Thyroid gland (tissue), 4 donors: ENCODE measurements at regions not wholly inside any gene's neighbourhood (a gene's known extent, or its start where the extent isn't known, plus 50 kb on each side); places are given as distances from the start of the nearest gene placed in this dataset.

Experiments
- POLR2A ChIP-seq, 2 donors: fragments of 450-650 bp; IDR thresholded peaks; one replicate each; pipeline ENCODE4 v1.6.1; 2017; ENCODE audit warnings: antibody characterized with exemption in 2 of 2, mild to moderate bottlenecking in 2 of 2, moderate library complexity in 1 of 2
- TF ChIP-seq, protein P1 (sequence below), 6 experiments: fragments of 200-600 bp in 3 of 6; fragments of 450-650 bp in 3 of 6; sonication (generic) in 3 of 6; IDR thresholded peaks; one replicate each; pipeline ENCODE4 v1.5.1; 2016 to 2019; ENCODE audit warnings: antibody characterized with exemption in 6 of 6, mild to moderate bottlenecking in 2 of 6, inconsistent platforms in 1 of 6, moderate library complexity in 1 of 6

DNA sequence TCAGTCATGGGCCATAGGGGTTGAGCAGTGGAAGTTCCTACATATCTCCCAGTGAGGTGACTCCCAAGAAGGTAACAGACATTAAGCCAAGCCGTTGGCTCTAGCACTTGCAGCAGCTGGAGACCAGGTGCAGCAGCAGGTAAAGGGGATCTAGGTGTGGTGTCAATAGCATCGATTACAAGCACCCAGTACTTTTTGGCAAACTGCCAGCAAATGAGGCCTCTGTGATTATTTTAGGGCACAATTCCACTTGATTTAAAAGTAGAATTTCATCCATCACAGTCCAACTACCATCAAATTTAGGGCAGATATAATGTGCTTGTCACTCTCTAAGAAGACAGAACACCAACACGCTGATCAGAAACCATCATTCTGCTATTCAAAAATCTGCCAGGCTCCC lies 224.1 kb upstream of the EGLN3 start:
- TF ChIP-seq, protein P1, sequence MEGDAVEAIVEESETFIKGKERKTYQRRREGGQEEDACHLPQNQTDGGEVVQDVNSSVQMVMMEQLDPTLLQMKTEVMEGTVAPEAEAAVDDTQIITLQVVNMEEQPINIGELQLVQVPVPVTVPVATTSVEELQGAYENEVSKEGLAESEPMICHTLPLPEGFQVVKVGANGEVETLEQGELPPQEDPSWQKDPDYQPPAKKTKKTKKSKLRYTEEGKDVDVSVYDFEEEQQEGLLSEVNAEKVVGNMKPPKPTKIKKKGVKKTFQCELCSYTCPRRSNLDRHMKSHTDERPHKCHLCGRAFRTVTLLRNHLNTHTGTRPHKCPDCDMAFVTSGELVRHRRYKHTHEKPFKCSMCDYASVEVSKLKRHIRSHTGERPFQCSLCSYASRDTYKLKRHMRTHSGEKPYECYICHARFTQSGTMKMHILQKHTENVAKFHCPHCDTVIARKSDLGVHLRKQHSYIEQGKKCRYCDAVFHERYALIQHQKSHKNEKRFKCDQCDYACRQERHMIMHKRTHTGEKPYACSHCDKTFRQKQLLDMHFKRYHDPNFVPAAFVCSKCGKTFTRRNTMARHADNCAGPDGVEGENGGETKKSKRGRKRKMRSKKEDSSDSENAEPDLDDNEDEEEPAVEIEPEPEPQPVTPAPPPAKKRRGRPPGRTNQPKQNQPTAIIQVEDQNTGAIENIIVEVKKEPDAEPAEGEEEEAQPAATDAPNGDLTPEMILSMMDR (IDR thresholded peaks at IDR 0.05) = no peak
- no peak for TF ChIP-seq POLR2A (IDR thresholded peaks at IDR 0.05)
